Astrocyte of the spinal cord (primary cell): ENCODE measurements at regions not wholly inside any gene's neighbourhood (a gene's known extent, or its start where the extent isn't known, plus 50 kb on each side); places are given as distances from the start of the nearest gene placed in this dataset.

Source experiments
- DNase-seq: peaks from one replicate; pipeline ENCODE4 v3.0.0; 2011; ENCODE audit warnings: low read depth, low spot score
- H3K4me3 ChIP-seq: 2 replicates; pipeline ENCODE4 v1.5.1; 2011; ENCODE audit warnings: low read depth, mild to moderate bottlenecking, low read length, moderate library complexity
- CTCF ChIP-seq: IDR thresholded peaks from 2 replicates; pipeline ENCODE4 v1.5.1; 2012; ENCODE audit warnings: low read depth, mild to moderate bottlenecking, low read length, inconsistent platforms
- in situ Hi-C: cut with HindIII; loops from 2 replicates; pipeline ENCODE4 v1.10.0; 2017; ENCODE audit warnings: low sequenced_read_pairs

GRCh38 chr4:147014946-147015345 is 69.3 kb upstream of the TTC29 start:
- no peak for DNase-seq
- H3K4me3 ChIP-seq, result no peak overlapping the region
- no peak for TF ChIP-seq CTCF
- in situ Hi-C loops, result no loop called here

DNA sequence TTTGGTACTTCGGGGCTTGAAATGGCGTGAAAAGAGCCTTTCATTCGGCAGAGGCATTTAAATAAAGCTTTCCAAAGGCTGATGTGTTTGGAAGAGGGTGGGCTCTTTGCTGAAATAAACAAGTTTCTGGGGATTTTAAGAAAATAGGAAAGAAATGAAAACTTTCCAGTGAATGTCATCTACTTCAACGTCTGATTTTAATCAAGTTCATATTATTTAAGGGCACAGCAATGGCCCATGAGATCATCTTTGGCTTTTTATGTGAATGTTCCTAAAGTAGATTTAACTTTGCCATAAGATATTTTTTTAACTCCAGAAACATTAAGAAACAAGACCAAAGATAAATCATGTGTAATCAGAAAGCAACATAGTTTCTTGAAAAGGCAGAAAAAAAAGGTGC is 69.8 kb upstream of the TTC29 start:
- no peak for TF ChIP-seq CTCF
- in situ Hi-C loops, result no loop called here
- no peak for DNase-seq

DNA sequence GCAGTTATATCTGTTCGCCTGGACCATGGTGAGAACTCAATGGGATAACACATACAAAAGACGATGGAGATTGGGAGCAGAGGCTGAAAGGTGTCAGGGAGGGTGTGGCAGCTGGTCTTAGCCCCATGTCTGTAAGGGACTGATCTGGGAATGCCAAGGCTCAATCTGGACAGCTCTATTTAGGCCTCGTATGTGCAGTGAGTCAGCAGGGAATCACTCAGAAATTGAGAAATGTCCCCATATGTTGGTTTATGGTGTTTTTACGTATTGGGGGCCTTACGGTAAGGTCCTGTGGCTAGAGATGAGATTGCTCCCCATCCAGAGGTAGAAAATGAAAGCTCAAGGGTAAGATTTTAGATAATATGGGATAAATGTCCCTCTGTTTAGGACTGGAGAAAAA is 71.4 kb upstream of the TTC29 start:
- no peak overlapping the region for H3K4me3 ChIP-seq
- DNase-seq, result no peak
- no peak for TF ChIP-seq CTCF
- in situ Hi-C loops, result no loop called here

More for the DNA sequence above, 69.8 kb upstream of the TTC29 start:
- no peak overlapping the region for H3K4me3 ChIP-seq

DNA sequence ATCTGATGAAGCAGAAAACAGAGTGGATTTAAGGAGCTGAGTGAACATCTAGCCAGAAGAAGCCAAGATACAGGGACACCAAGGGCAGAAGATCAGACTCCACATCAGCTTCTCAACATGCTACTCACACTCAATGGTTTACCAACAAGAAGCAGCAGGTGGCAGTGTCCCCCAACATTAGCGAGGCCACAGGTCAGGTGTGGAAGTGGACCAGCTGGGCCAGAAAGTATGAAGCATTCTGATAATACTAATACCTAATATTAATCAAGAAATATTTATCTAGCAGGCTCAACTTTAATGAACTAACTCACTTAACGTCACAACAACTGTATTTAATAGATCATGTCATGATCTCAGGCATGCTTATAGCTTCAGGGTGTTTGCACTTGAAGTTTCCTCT is 73.4 kb upstream of the TTC29 start:
- in situ Hi-C loops, result no loop called here
- TF ChIP-seq CTCF, result peak; percentile 66
- H3K4me3 ChIP-seq, result no peak overlapping the region
- DNase-seq, result peak; percentile 60

GRCh38 chr4:147020456-147020855 is 74.8 kb upstream of the TTC29 start:
- no peak for TF ChIP-seq CTCF
- DNase-seq, result no peak
- in situ Hi-C loops, result no loop called here
- H3K4me3 ChIP-seq, result no peak overlapping the region

- H3K4me3 ChIP-seq, result no peak overlapping the region
- in situ Hi-C loops, result no loop called here
- no peak for DNase-seq
- TF ChIP-seq CTCF, result no peak
Measured at GRCh38 chr4:147025042-147025441, 79.4 kb upstream of the TTC29 start.

DNA sequence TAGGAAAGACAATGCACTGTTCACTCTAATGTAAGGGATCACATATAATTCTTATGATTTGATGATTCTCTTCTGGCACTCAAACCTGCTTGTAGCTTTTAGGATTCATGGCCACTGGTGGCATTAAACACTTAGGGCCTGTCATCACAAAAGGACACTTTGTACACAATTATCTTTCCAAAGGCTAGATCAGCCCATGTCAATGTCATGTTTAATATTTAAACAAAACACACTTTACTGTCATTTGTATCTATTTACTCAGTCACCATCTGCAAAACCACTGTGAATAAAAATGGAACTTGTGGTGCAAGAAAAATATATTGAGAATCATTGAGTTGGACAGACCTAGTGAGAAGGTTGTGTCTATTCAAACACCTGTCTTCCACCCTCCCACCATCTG is 83.6 kb upstream of the TTC29 start:
- no peak overlapping the region for H3K4me3 ChIP-seq
- TF ChIP-seq CTCF, result no peak
- in situ Hi-C loops, result no loop called here
- no peak for DNase-seq
